DMS 273 treated with DMSO at 0.1 percent for 48 hours (cell line): ENCODE measurements at regions not wholly inside any gene's neighbourhood (a gene's known extent, or its start where the extent isn't known, plus 50 kb on each side); places are given as distances from the start of the nearest gene placed in this dataset.

ENCODE experiments used
- DNase-seq: peaks from one replicate; lab custom pipeline; 2025; lab: John Stamatoyannopoulos, UW

- DNase-seq: no peak
Observed at GRCh38 chr3:113096188-113096892, 105.6 kb downstream of the GTPBP8 start.

GRCh38 chr3:113097960-113098447 is 107.2 kb downstream of the GTPBP8 start:
- DNase-seq: no peak

- DNase-seq: no peak
Observed at GRCh38 chr3:113100063-113100462, 109.3 kb downstream of the GTPBP8 start.

GRCh38 chr3:113103588-113103987 is 107.8 kb upstream of the BOC start:
- no peak for DNase-seq

GRCh38 chr3:113104357-113105092 is 106.8 kb upstream of the BOC start:
- no peak for DNase-seq

- DNase-seq: no peak
Observed at GRCh38 chr3:113105093-113105449, 106.3 kb upstream of the BOC start.

GRCh38 chr3:113105966-113106660 is 105.2 kb upstream of the BOC start:
- DNase-seq: no peak

GRCh38 chr3:113110267-113110666 is 101.1 kb upstream of the BOC start:
- DNase-seq: no peak

GRCh38 chr3:113111011-113111707 is 100.2 kb upstream of the BOC start:
- DNase-seq: no peak

DNA sequence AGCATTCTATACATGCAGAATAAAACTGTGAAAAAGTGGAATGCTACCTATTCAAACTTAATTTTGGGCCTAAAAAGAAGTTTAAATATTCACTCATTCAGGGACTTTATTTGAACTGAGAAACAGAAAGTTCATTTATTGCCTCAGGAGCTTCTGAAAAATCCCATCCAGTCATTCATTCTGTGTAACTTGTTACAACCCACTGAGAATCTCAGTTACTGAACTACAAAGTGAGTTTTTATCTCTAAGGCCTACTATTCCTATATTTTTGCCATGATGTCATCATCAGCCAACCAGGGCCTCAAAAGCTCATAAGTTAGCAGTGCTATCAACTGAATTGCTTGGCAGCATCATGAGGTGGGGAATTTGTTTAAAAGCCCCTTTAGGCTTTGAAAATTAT is 98.0 kb upstream of the BOC start:
- DNase-seq: no peak

DNA sequence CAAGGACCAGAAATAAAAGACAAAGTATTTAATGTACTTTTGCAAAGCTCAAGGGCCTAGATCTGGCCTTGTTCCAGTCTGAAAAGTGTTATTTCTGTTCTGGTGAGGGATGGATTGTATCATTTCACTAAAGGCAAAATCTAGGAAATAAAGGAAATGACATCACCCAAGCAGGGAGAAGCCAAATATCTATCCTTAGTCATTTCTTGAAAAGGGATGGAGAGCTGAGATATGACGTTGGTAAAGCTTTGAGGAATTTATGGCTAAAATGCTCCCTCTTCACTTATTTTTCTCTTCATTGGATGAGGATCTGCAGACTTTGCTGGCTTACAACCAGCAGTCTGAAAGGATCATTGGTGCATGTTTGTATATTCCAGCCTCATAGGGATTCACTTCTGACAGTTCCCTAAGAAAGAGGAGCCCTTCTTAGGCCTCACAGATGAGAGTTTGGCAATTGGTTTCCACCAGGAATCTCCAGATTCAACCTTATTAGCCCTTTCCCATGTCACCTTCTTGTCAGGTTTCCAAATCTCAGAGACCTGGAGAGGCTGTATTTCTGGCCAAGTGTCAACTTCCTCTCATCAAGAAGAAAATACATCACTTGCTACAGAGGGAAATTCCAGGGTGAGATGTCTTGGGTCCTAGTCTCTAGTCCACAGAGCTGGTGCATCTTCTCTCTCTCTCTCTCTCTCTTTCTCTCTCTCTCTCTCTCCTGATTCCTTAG is 93.7 kb upstream of the BOC start:
- no peak for DNase-seq

GRCh38 chr3:113118336-113118735 is 93.0 kb upstream of the BOC start:
- DNase-seq: no peak

- DNase-seq: no peak
Observed at GRCh38 chr3:113124256-113124830, 87.0 kb upstream of the BOC start.

DNA sequence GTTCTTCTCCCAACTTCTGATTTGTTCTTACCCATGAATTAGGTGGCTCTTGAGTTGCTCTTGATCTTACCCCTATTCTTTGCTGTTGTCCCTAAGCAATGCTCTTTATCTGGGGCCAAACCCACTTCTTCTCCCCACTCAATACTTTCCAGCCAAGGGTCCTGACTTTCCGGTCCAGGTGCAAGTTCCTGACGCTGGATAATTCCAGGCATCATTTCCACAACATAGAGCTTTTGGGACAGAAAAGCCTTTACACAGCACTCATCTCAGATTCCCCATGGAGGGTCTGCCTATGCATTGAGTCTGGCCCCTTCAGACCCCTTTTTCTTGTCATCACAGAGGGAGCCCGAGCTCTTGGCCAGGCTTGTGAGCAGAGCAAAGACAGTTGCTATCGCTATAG is 85.4 kb upstream of the BOC start:
- no peak for DNase-seq

- DNase-seq: no peak
Observed at GRCh38 chr3:113128386-113129015, 82.9 kb upstream of the BOC start.

DNA sequence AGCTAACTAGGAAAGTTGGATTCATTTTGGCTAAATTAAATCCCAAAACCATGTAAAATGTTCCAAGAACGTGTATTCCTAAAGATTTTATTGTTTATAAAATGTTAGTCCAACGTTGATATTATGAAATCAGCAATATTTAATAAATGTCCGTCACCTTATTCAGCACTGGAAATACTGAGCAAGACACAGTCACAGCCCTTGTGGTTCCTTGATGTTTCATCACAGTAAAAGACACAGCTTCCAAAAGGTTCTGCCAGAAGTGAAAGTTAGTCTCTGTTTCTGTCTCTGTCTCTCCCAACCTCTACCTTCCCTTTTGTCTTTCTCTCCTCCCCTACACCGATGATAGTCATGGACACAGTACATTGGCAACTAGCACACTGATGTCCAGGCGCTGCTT is 82.2 kb upstream of the BOC start:
- DNase-seq: no peak

- DNase-seq: no peak
Observed at GRCh38 chr3:113132571-113132996, 78.8 kb upstream of the BOC start.

- no peak for DNase-seq
Observed at GRCh38 chr3:113133140-113133539, 78.2 kb upstream of the BOC start.

- DNase-seq: peak; percentile 63
Observed at GRCh38 chr3:113136071-113136470, 75.3 kb upstream of the BOC start.

GRCh38 chr3:113136544-113136943 is 74.8 kb upstream of the BOC start:
- no peak for DNase-seq
